H7 (cell line): ENCODE measurements at regions not wholly inside any gene's neighbourhood (a gene's known extent, or its start where the extent isn't known, plus 50 kb on each side); places are given as distances from the start of the nearest gene placed in this dataset.
A peak's percentile ranks its signal among the peaks of the same experiment; 100 is the strongest.

Source experiments
- DNase-seq: peaks from one replicate; pipeline ENCODE4 v3.0.0; 2012
- H3K27me3 ChIP-seq: 2 replicates; pipeline ENCODE4 v1.6.0; 2011; ENCODE audit warnings: mild to moderate bottlenecking, low read length; ENCODE audit not compliant: control insufficient read depth, insufficient read depth
- H3K36me3 ChIP-seq: replicated peaks from 2 replicates; pipeline ENCODE4 v1.5.1; 2011; ENCODE audit warnings: low read length; ENCODE audit not compliant: control insufficient read depth, insufficient read depth
- H3K4me3 ChIP-seq: 2 replicates; pipeline ENCODE4 v1.5.1; 2011; ENCODE audit warnings: low read depth, mild to moderate bottlenecking, control low read depth, low read length, moderate library complexity; ENCODE audit not compliant: insufficient read depth

DNA sequence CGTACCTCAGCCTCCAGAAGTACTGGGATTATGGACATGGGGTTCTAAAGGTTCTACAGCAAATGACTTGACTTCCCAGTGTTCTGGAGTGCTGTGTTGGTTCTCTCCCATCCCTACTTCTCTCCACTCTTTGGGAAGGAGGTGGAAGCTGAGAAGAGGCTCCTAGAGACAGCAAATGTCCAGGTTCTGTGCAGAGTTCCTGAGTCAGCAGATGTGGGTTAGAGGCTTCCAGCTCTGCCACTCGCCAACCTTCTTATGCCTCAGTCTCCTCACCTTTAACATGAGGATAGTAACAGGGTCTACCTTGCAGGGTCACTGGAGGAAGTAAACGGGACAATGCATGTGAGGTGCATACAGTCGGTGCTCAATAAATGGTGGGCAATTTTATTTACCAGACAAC is 80.5 kb upstream of the VSTM2B start:
- no peak for DNase-seq
- Histone ChIP-seq H3K36me3 (no peaks in the 10 kb centered on the region), H3K4me3 (no peak overlapping the region)

GRCh38 chr19:29446361-29446760 is 79.4 kb upstream of the VSTM2B start:
- Histone ChIP-seq H3K27me3 (no peaks in the 10 kb centered on the region; the same call in 1 of the 2 replicates), H3K4me3 (no peak overlapping the region), H3K36me3 (no peaks in the 10 kb centered on the region)
- no peak for DNase-seq

More for the DNA sequence above, 80.5 kb upstream of the VSTM2B start:
- no peaks in the 10 kb centered on the region; the same call in 1 of the 2 replicates for H3K27me3 ChIP-seq

- Histone ChIP-seq H3K27me3 (no peaks in the 10 kb centered on the region; the same call in 1 of the 2 replicates), H3K36me3 (no peaks in the 10 kb centered on the region), H3K4me3 (no peak overlapping the region)
- peak; percentile 4 for DNase-seq
Observed at GRCh38 chr19:29448046-29448445, 77.7 kb upstream of the VSTM2B start.

GRCh38 chr19:29449371-29449770 is 76.4 kb upstream of the VSTM2B start:
- Histone ChIP-seq H3K36me3 (no peaks in the 10 kb centered on the region), H3K27me3 (no peaks in the 10 kb centered on the region; the same call in 1 of the 2 replicates), H3K4me3 (no peak overlapping the region)
- peak; percentile 6 for DNase-seq

DNA sequence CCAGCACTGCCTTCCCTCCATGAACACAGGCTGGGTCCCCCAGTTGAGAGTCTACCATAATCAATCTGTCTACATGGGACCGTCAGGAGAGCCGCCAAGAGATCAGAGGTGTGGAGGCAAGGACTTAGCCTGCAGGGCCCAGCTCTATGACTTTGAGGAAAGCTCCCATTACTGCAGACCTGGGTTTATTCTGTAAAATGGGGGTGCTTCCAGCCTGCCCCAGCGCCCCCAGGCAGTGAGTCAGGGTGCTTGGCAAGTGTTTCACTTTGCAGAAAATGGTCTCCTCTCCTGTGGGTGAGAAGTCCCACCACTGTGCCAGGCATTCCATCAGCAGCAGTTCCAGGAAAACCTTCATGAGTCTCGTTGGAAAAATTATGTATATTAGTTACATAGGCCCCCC is 75.5 kb upstream of the VSTM2B start:
- no peaks in the 10 kb centered on the region; the same call in 1 of the 2 replicates for H3K27me3 ChIP-seq
- H3K4me3 ChIP-seq = no peak overlapping the region
- DNase-seq = no peak
- H3K36me3 ChIP-seq = no peaks in the 10 kb centered on the region

DNA sequence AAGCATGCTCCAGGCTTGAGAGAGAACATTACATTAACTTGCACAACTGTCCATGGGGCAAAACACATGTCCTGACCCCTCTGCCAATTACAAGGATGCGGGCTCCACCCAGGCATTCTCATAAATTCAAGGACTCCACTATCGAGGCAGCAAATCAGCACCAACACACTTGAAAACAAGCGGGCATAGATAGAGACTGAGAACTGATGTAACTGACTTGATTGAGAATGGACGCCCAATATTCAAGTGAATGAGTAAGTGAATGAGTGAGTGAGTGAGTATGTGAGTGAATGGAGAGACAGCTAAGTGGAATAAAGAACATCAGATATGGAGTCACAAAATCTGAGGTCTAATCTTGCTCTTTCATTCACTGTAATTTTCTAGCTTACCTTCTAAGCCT is 75.0 kb upstream of the VSTM2B start:
- no peaks in the 10 kb centered on the region; the same call in 1 of the 2 replicates for H3K27me3 ChIP-seq
- H3K4me3 ChIP-seq = no peak overlapping the region
- no peak for DNase-seq
- H3K36me3 ChIP-seq = no peaks in the 10 kb centered on the region

GRCh38 chr19:29454109-29454508 is 71.7 kb upstream of the VSTM2B start:
- Histone ChIP-seq H3K4me3 (no peak overlapping the region), H3K27me3 (no peaks in the 10 kb centered on the region), H3K36me3 (no peaks in the 10 kb centered on the region)
- DNase-seq = peak; percentile 4

DNA sequence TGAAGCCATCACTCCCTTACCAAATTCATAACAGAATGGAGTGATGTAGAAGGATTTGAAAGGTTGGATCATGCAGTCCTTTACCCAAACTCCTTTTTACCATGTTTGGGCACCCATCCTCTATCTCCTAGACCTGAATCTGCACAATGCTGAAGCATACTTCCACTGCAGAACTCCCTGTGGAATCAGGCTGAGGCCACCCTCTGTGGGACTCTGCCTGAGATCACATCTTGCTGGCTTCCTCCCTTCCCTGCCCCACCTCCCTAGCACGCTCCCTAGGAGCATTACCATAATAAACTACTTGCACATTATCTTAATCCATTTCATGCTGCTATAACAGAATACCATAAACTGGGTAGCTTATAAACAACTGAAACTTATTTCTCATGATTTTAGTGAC is 68.4 kb upstream of the VSTM2B start:
- no peaks in the 10 kb centered on the region for H3K36me3 ChIP-seq
- DNase-seq = no peak
- H3K4me3 ChIP-seq = no peak overlapping the region
- H3K27me3 ChIP-seq = no peaks in the 10 kb centered on the region

- H3K36me3 ChIP-seq = no peaks in the 10 kb centered on the region
- no peaks in the 10 kb centered on the region for H3K27me3 ChIP-seq
- H3K4me3 ChIP-seq = no peak overlapping the region
- peak; percentile 47 for DNase-seq
Observed at GRCh38 chr19:29467824-29468401, 57.9 kb upstream of the VSTM2B start.

DNA sequence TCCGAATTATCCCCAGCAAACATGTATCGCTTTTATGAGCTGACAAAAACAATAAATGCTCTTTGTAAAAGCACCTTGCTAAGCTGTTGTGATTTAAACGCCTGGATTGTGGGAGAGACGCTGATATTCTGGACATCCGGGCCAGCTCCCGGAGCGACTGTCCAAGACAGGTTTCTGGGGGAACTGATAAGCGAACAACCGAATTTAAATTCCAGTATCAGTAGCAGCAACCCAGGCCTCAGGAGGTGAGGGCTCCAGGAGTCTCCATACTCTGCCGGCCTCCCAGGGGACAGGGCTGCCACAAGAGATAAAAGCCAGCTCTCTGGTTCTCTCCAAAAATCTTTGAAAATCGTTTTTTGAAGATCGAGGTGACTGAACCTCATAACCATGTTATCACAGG is 50.3 kb upstream of the VSTM2B start:
- no peak for DNase-seq
- H3K36me3 ChIP-seq = no peaks in the 10 kb centered on the region
- H3K4me3 ChIP-seq = no peak overlapping the region
- H3K27me3 ChIP-seq = no peaks in the 10 kb centered on the region
